Cardiac muscle cell (in vitro differentiated cells and primary cell): ENCODE measurements at regions not wholly inside any gene's neighbourhood (a gene's known extent, or its start where the extent isn't known, plus 50 kb on each side); places are given as distances from the start of the nearest gene placed in this dataset.

Experiments
- DNase-seq, 2 donors: peaks; one replicate each; pipeline versions ENCODE4 v3.0.0 to v3.0.0-alpha.2; 2010 to 2017; ENCODE audit warnings: low read depth in 1 of 2, low spot score in 1 of 2
- H3K27ac ChIP-seq: fragments of 200-600 bp; sonication (generic); 2 replicates; pipeline ENCODE4 v1.5.1; 2016
- H3K27me3 ChIP-seq: fragments of 200-600 bp; sonication (generic); 2 replicates; pipeline ENCODE4 v1.6.0; 2016; ENCODE audit warnings: control low read depth
- H3K36me3 ChIP-seq: fragments of 200-600 bp; sonication (generic); 2 replicates; pipeline ENCODE4 v1.5.1; 2016; ENCODE audit warnings: control low read depth
- H3K4me1 ChIP-seq: fragments of 200-600 bp; sonication (generic); 2 replicates; pipeline ENCODE4 v1.8.1; 2017; ENCODE audit warnings: low read depth, mild to moderate bottlenecking, mixed run types
- H3K4me3 ChIP-seq: fragments of 200-600 bp; sonication (generic); 2 replicates; pipeline ENCODE4 v1.5.1; 2016; ENCODE audit warnings: mild to moderate bottlenecking
- H3K9me3 ChIP-seq: fragments of 200-600 bp; sonication (generic); 2 replicates; pipeline ENCODE4 v1.5.1; 2017; ENCODE audit warnings: low read depth, mild to moderate bottlenecking, control low read depth
- CTCF ChIP-seq: IDR thresholded peaks from 2 replicates; pipeline ENCODE4 v1.5.1; 2012; ENCODE audit warnings: low read depth, mild to moderate bottlenecking, low read length

DNA sequence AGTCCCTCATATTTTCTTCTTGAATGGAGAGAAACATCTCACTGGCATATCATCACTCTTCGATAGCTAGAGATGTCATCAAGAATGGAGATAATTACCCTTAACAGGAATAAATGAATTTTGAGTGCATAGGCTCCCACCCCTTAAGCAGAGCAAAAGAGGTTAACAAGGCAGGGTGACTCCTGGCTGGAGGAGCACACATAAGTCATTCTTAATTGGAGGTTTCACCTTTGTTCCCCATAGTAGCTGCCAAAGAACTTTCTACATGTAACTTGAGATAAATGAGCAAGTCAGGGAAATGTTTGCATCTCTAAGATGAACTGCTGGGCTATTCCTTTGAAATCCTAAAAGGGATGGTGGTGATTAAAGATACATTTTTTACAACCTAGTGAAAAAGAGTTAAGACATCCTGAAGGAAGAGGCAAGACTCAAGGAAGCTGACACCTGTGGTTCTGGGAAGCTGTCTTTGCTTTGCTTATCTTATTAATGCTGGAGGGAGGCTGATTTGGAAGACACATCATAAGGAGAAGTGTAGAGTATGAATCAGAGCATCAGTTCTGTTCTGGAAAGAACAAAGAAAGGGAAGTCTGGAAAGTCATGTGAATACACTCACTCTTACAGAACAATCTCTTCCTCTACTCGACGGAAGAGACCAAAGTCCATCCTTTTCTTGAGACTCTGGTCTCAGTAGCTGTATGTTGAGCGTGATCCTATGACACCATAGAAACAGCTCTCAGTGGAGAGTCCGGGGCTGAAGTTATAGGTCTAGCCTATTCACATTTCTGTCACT, 326.3 kb downstream of the OSTF1 start:
- TF ChIP-seq CTCF = no peak
- Histone ChIP-seq H3K4me3 (no peak overlapping the region), H3K36me3 (no peaks in the 10 kb centered on the region), H3K4me1 (no peaks in the 10 kb centered on the region), H3K9me3 (no peaks in the 10 kb centered on the region), H3K27me3 (no peaks in the 10 kb centered on the region), H3K27ac (no peak overlapping the region)
- DNase-seq = no peak

- Histone ChIP-seq H3K4me3 (no peak overlapping the region), H3K27me3 (no peaks in the 10 kb centered on the region)
- no peak for TF ChIP-seq CTCF
Measured at GRCh38 chr9:75417471-75417870, 329.2 kb downstream of the OSTF1 start.

DNA sequence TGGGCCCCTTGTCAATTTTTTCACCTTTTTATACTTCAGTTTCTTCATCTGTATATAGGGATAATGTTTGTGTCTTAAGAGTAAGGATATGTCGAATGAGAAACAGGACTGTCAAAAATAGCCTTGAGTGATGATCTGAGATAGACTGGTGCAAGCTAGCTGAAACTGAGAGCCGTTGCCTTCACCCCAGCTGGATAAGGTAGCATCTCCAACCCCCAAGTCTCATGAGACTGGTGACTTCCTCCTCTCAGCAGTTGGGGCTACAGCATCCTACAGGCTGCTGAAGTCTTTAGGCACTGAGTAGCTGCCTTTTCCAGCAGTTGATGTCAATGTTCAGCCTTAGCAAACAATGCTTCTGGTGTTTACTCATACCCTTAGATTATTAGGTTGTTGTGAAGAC, 330.2 kb downstream of the OSTF1 start:
- H3K4me3 ChIP-seq = no peak overlapping the region
- peaks cover 7% of the 10 kb centered on the region for H3K4me1 ChIP-seq
- H3K27me3 ChIP-seq = no peaks in the 10 kb centered on the region
- no peak for DNase-seq
- no peaks in the 10 kb centered on the region for H3K9me3 ChIP-seq
- no peak overlapping the region for H3K27ac ChIP-seq
- no peaks in the 10 kb centered on the region for H3K36me3 ChIP-seq
- no peak for TF ChIP-seq CTCF

More at GRCh38 chr9:75417471-75417870, 329.2 kb downstream of the OSTF1 start:
- Histone ChIP-seq H3K27ac (no peak overlapping the region), H3K9me3 (no peaks in the 10 kb centered on the region), H3K4me1 (no peaks in the 10 kb centered on the region), H3K36me3 (no peaks in the 10 kb centered on the region)
- no peak for DNase-seq

DNA sequence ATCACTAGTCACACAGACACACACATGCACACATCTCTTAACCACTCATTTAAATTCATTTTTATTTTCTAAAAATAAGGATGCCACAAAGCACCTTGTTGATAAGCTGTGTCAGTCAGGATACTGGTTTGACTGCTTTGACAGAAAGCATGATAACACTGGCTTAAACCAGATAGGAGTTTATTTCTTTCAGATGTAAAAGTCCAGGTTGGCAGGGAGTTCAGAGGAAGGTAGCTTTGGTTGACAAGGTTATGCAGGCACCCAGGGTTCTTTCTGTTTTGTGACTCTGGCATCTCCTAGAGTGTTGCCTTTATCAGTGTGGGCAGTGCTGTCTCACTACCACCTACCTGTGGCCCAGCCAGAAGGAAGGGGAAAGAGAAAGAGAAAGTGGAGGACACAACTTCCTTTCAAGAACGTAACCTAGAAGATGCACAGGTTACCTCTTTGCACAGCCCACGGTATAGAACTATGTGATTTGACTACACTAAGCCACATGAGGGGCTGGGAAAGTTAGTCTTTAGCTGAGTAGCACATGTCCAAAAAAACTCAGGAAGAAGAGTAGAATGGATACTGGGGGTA, 334.7 kb downstream of the OSTF1 start:
- no peak for DNase-seq
- no peak for TF ChIP-seq CTCF

GRCh38 chr9:75429531-75430475, 341.5 kb downstream of the OSTF1 start:
- no peaks in the 10 kb centered on the region for H3K9me3 ChIP-seq

More for the DNA sequence above, 334.7 kb downstream of the OSTF1 start:
- Histone ChIP-seq H3K27me3 (no peaks in the 10 kb centered on the region), H3K36me3 (no peaks in the 10 kb centered on the region), H3K4me1 (peaks cover 7% of the 10 kb centered on the region), H3K27ac (no peak overlapping the region), H3K4me3 (no peak overlapping the region), H3K9me3 (no peaks in the 10 kb centered on the region)

More at GRCh38 chr9:75429531-75430475, 341.5 kb downstream of the OSTF1 start:
- no peak for TF ChIP-seq CTCF
- H3K27me3 ChIP-seq = no peaks in the 10 kb centered on the region
- no peaks in the 10 kb centered on the region for H3K36me3 ChIP-seq
- H3K4me3 ChIP-seq = no peak overlapping the region
- no peaks in the 10 kb centered on the region for H3K4me1 ChIP-seq
- H3K27ac ChIP-seq = no peak overlapping the region
- DNase-seq = no peak
